MM.1S (cell line): ENCODE measurements at regions not wholly inside any gene's neighbourhood (a gene's known extent, or its start where the extent isn't known, plus 50 kb on each side); places are given as distances from the start of the nearest gene placed in this dataset.

Experiments used
- EZH2 ChIP-seq: fragments of 300-600 bp; sonication (generic); optimal IDR thresholded peaks from 2 replicates; pipeline ENCODE3; 2017; ENCODE audit warnings: low read depth, mild to moderate bottlenecking, antibody characterized with exemption, low read length, mixed read lengths
- EZH2phosphoT487 ChIP-seq: fragments of 300-600 bp; sonication (generic); IDR thresholded peaks from 2 replicates; pipeline ENCODE4 v1.6.1; 2018; ENCODE audit warnings: antibody characterized with exemption, low read length
- TF ChIP-seq, protein P1 (sequence below): fragments of 300-600 bp; sonication (generic); IDR thresholded peaks from 2 replicates; pipeline ENCODE4 v1.5.1; 2016; ENCODE audit warnings: antibody characterized with exemption, low read length, mixed read lengths

- TF ChIP-seq, protein P1, sequence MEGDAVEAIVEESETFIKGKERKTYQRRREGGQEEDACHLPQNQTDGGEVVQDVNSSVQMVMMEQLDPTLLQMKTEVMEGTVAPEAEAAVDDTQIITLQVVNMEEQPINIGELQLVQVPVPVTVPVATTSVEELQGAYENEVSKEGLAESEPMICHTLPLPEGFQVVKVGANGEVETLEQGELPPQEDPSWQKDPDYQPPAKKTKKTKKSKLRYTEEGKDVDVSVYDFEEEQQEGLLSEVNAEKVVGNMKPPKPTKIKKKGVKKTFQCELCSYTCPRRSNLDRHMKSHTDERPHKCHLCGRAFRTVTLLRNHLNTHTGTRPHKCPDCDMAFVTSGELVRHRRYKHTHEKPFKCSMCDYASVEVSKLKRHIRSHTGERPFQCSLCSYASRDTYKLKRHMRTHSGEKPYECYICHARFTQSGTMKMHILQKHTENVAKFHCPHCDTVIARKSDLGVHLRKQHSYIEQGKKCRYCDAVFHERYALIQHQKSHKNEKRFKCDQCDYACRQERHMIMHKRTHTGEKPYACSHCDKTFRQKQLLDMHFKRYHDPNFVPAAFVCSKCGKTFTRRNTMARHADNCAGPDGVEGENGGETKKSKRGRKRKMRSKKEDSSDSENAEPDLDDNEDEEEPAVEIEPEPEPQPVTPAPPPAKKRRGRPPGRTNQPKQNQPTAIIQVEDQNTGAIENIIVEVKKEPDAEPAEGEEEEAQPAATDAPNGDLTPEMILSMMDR, result no peak
- TF ChIP-seq EZH2, result no peak
- no peak for TF ChIP-seq EZH2phosphoT487
These were observed 319.2 kb downstream of the DRD1 start for GRCh38 chr5:175124821-175125220.
